MG63 (cell line): ENCODE measurements at regions not wholly inside any gene's neighbourhood (a gene's known extent, or its start where the extent isn't known, plus 50 kb on each side); places are given as distances from the start of the nearest gene placed in this dataset.

Experiments used
- DNase-seq: peaks from one replicate; pipeline ENCODE4 v3.0.0-alpha.2; 2020
- H3K27me3 ChIP-seq: fragments of 250-450 bp; sonication (Bioruptor Pico); 2 replicates; pipeline ENCODE4 v1.5.1; 2020; ENCODE audit warnings: mild to moderate bottlenecking, moderate library complexity
- H3K36me3 ChIP-seq: fragments of 250-450 bp; sonication (Bioruptor Pico); 2 replicates; pipeline ENCODE4 v1.5.1; 2020; ENCODE audit warnings: mild to moderate bottlenecking, moderate library complexity
- H3K4me3 ChIP-seq: fragments of 250-450 bp; sonication (Bioruptor Pico); 2 replicates; pipeline ENCODE4 v1.5.1; 2020; ENCODE audit warnings: mild to moderate bottlenecking, moderate library complexity
- H3K9me3 ChIP-seq: fragments of 250-450 bp; sonication (Bioruptor Pico); 2 replicates; pipeline ENCODE4 v1.5.1; 2020; ENCODE audit warnings: mild to moderate bottlenecking, moderate library complexity

DNA sequence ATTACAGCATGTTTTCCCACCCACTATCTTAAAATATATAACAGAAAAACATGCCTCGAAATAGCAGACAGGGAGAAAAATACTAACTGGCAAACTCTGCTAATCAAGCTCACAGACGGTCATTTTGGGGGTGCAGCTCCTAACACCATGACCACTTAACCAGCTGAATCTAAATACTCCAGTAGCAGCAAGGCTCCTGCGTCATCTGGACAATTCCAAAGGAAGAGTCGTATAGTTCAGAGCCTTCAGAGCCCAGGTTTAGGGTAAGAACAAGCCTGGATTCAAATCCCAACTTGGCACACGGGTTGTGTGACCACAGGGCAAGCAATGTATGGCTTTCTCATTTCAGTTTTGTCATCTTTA is 81.3 kb upstream of the COL21A1 start:
- no peaks in the 10 kb centered on the region for H3K36me3 ChIP-seq
- no peak overlapping the region for H3K4me3 ChIP-seq
- no peaks in the 10 kb centered on the region for H3K27me3 ChIP-seq
- no peaks in the 10 kb centered on the region for H3K9me3 ChIP-seq
- DNase-seq, result no peak

DNA sequence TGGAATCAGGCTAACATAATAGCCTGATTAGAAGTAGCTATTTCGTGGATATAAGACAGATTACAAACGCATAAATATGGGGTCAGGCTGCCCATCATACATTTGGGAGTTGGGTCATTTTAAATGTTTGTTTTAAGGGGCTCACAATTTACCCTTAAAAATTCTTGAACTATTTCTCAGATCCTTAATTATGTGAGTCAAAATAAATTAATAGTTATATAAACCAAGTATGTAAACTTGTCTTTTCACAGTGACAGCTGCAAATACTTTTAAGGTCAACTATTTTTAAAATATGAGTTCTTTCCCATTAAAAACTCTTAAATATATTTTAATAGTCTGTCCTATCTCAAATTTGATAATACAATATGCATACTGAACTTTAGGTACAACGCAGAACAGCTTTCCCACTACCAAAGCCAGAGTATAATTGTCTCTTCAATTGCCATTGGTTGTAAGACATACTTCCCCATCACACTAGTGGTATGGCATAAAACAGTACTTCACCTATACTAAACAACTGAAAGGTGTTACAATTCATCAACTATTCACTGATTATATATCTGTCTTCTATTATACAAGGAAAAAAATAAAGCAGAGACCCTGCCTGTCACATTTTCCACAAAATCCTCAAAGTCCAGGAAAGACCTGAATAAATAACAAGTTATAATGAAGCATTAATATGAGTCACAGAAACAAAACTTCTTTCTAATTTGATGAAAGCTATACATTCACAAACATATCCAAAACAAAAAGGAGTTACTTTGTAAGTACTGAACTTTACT is 80.8 kb upstream of the COL21A1 start:
- DNase-seq, result no peak
- no peaks in the 10 kb centered on the region for H3K27me3 ChIP-seq
- no peaks in the 10 kb centered on the region for H3K9me3 ChIP-seq
- H3K4me3 ChIP-seq, result no peak overlapping the region
- H3K36me3 ChIP-seq, result no peaks in the 10 kb centered on the region

DNA sequence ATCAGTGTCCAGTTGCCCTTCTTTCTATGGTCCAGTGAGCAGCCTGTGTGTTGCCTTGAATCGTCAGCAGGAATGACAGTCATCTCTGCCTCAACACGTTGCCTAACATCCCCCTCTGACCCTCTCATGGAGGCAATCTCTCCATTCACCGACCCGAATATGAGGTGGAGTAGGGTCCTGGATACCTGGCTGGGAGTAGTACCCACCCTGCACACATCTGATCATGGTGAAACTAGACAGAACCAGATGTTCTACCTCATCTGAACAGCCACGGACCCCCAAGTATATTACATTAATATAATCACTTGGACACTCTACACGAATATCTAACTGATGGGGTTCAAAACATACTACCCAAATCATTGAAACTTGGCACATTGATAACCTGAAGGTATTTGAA is 77.0 kb upstream of the COL21A1 start:
- Histone ChIP-seq H3K4me3 (no peak overlapping the region), H3K9me3 (no peaks in the 10 kb centered on the region), H3K36me3 (no peaks in the 10 kb centered on the region), H3K27me3 (no peaks in the 10 kb centered on the region)
- DNase-seq, result no peak

DNA sequence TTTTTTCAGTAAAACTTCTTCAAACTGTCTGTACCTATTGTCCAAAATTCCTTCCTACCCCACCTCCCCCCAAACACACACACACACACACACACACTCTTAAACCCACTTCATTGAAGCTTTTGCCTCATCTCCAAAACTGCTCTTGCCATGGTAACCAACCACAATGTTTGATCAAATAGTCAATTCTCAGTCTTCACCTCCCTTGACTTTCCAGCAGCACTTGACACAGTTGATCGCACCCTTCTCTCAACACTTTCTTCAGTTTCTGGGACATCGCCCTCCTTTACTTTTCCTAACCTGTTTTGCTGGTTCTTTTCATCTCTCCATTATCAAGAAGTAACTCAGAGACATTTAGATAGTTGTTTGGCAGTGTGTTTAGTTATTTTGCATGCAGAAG is 71.5 kb upstream of the COL21A1 start:
- no peak overlapping the region for H3K4me3 ChIP-seq
- no peak for DNase-seq
- H3K9me3 ChIP-seq, result no peaks in the 10 kb centered on the region
- H3K27me3 ChIP-seq, result no peaks in the 10 kb centered on the region
- no peaks in the 10 kb centered on the region for H3K36me3 ChIP-seq

DNA sequence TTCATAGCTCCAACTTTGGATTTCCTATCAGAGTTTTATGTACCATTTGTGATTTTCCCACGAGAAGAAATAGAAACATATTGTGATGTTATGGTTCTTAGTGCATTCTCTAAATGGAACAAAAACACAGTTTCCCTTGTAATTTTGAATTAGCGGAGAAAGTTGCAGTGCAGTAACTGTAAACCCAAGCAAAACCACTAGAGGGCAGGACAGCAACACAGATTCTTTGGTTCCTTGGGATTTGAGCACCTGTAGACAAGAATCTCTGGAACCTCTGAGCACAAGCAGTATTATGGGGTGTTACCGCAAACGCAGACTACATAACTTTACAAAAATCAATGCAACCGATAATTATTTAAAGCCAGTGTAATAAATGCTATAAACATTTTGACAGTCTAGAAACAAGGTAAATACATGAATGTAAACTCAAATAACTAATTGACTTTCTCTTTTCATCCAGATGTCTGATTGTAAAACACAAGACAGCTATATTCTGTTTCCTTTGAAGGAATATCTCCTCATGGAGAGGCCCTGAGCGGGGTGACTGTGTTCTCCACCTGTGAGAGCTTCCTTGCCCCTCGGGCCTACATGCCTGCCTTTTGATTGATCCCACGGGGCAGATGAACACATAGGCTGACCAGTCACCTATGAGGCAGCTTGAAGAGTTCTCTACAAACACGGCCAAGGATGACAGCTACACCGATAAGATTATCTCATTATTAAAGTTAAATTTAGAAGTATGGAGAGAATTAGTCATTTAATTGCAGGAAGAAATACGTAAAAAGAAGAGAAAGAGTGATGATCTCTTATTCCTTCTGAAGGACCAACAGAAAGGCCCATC is 67.5 kb upstream of the COL21A1 start:
- DNase-seq, result no peak
- H3K27me3 ChIP-seq, result no peaks in the 10 kb centered on the region
- H3K36me3 ChIP-seq, result no peaks in the 10 kb centered on the region
- no peaks in the 10 kb centered on the region for H3K9me3 ChIP-seq
- H3K4me3 ChIP-seq, result no peak overlapping the region

DNA sequence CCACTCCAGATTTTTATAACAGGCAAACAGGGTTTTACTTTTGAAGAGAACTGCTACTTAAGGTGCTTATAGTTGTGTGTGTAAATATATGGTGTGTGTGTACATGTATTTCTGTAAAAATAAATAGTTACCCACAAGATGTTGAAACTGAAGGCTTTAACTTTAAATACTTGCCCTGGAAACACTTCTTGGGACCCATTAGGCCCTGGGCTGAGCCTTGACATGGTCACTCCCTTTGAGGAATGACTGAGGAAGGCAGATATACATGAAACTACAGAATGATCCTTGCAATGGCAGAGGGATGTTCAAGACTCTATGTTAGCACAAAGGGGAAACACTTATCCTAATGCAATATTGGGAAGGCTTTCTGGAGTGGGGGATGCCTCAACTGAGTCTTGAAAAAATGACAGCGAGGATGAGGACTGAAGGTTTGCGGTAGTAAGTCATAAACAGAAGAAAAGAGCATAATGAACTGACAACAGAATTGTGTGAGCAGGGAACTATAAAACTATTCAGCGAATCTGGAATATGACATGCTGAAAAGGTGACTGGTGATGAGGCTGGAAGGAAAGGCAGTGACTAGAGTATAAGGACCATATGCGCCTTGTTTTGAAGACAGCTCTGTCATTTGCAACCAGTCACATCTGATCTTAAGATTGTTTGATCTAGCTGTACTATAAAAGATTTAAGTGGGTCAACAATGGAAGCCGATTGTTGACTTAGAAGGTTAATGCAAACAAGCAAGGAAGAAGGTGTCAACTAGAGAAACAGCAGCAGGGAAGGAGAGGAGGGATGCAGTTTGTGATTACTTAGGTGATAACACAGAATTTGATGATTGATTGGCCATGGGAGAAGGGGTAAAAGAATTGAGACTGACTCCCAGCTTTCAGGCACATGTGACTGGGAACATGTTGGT is 64.4 kb upstream of the COL21A1 start:
- Histone ChIP-seq H3K36me3 (no peaks in the 10 kb centered on the region), H3K4me3 (no peak overlapping the region), H3K9me3 (no peaks in the 10 kb centered on the region), H3K27me3 (no peaks in the 10 kb centered on the region)
- DNase-seq, result no peak

DNA sequence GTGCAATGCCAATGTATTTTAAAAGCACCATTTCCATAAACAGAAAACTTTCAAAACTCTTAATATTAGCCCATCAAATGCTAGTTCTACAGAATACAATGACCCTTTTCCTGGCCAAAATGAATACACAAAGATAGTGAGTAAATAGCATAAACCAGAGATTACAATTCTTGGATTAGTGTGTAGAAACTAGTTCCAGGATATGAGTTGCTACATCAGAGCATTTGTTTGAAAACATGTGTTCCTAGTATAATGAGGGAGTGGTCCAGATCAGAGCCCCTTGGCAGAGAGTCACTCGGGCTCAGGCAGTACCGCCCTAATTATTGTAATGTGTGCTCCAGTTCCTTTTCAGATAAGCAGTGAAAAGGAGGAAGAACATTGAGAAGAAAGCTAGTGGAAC is 63.7 kb upstream of the COL21A1 start:
- Histone ChIP-seq H3K36me3 (no peaks in the 10 kb centered on the region), H3K4me3 (no peak overlapping the region), H3K9me3 (no peaks in the 10 kb centered on the region), H3K27me3 (no peaks in the 10 kb centered on the region)
- DNase-seq, result no peak

DNA sequence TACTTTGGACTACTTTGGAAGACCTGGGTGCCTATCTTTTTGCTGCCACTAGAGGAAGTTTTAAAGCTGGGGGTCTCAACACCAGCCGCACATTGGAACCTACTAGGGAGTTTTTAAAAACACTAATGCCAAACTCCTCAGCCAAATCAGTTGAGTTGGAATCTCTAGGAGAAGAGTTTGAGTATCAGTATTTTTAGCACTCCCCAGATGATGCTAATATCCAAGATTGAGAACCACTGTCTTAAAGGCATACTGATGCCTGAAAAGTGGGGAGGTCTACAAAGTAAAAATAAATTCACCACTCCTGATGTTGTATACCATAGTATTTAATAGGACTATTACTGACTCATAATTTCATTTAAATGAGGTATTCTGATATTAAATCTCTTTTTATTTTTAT is 62.9 kb upstream of the COL21A1 start:
- Histone ChIP-seq H3K36me3 (no peaks in the 10 kb centered on the region), H3K4me3 (no peak overlapping the region), H3K9me3 (no peaks in the 10 kb centered on the region), H3K27me3 (no peaks in the 10 kb centered on the region)
- DNase-seq, result no peak

DNA sequence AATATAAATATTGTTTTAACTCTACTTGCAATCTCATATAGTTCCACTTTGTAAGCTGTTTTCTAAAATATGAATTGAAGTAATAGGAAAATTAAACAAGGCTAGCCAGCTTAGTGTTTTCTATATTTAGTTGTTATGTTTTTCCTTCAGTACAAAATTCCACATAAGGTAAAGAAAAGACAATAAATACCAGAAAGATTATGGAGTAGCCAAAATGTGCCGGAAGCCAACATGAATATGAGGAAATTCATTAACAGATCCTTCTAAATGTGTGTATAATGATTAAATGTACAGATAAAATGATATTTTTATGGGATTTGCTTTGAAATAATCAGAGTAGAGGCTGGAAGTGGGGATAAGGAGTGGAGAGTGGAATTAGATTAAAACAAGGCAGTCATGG is 52.5 kb upstream of the COL21A1 start:
- Histone ChIP-seq H3K4me3 (no peak overlapping the region), H3K36me3 (no peaks in the 10 kb centered on the region), H3K27me3 (no peaks in the 10 kb centered on the region), H3K9me3 (no peaks in the 10 kb centered on the region)
- DNase-seq, result no peak

DNA sequence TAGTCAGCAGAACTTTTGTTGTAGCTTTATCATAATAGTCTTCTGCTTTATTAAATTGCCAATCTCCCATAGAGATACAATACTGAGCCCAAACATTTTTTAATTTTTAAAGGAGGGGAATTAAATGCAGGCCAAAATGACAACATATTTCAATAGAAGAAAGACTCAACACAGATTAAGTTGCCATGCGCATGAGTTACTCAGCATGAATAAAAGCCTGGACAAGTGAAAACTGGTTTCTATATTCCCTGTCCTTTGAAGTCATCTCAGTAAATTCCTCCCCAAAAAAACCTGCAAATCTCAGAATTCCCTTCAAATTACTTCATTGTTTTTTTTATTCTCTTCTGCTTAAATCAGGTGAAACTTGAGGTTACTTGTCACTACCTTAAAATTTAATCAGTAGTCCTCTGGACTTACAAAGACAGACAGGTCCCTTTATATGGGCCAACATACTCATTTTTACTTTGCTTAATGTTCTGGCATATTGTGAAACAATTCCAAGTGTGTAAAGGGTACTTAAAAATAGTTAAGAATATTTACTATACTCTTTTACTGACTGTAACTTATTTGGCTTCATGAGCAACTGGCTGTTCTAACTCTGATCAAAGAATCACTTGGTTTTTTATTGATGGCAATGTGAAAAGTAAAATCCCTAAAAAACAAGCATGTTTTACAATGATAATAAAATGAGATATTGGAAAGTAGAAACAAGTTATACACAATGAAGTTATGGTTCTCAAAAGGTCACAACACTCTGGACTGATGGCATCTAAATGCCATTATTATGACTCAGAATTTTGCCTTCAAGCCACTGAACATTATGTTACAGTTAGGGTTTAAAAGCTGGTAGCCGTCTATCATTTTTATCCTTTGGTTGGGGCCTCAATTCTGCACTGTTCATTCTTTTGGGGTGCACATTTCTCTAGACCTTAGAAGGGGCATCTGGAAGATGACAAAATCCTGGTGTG is 49.9 kb upstream of the COL21A1 start:
- Histone ChIP-seq H3K9me3 (no peaks in the 10 kb centered on the region), H3K27me3 (no peaks in the 10 kb centered on the region), H3K4me3 (no peak overlapping the region), H3K36me3 (no peaks in the 10 kb centered on the region)
- no peak for DNase-seq
